MM.1S (cell line): ENCODE measurements at regions not wholly inside any gene's neighbourhood (a gene's known extent, or its start where the extent isn't known, plus 50 kb on each side); places are given as distances from the start of the nearest gene placed in this dataset.

Source experiments
- DNase-seq: peaks from one replicate; pipeline ENCODE4 v3.0.0-alpha.2; 2015
- H2AFZ ChIP-seq: fragments of 300-600 bp; sonication (generic); 2 replicates; pipeline ENCODE4 v1.6.0; 2016; ENCODE audit warnings: antibody characterized with exemption, low read length
- H3F3A ChIP-seq: fragments of 300-600 bp; sonication (generic); 2 replicates; pipeline ENCODE4 v1.6.1; 2016; ENCODE audit warnings: mild to moderate bottlenecking, antibody characterized with exemption, low read length, moderate library complexity, mixed read lengths; ENCODE audit not compliant: insufficient read depth
- H3K27ac ChIP-seq: fragments of 300-600 bp; sonication (generic); 2 replicates; pipeline ENCODE4 v1.5.1; 2016; ENCODE audit warnings: mild to moderate bottlenecking, low read length
- H3K27me3 ChIP-seq: fragments of 300-600 bp; sonication (generic); replicated peaks from 2 replicates; pipeline ENCODE4 v1.6.0; 2016; ENCODE audit warnings: low read length; ENCODE audit not compliant: insufficient read depth
- H3K36me3 ChIP-seq: fragments of 300-600 bp; sonication (generic); replicated peaks from 2 replicates; pipeline ENCODE4 v1.6.1; 2016; ENCODE audit warnings: mild to moderate bottlenecking, low read length, mixed read lengths; ENCODE audit not compliant: insufficient read depth
- H3K4me1 ChIP-seq: fragments of 300-600 bp; sonication (generic); 2 replicates; pipeline ENCODE4 v1.6.1; 2016; ENCODE audit warnings: low read length, mixed read lengths
- H3K4me2 ChIP-seq: fragments of 300-600 bp; sonication (generic); 2 replicates; pipeline ENCODE4 v1.6.0; 2016; ENCODE audit warnings: low read depth, low read length
- H3K4me3 ChIP-seq: fragments of 300-600 bp; sonication (generic); 2 replicates; pipeline ENCODE4 v1.5.1; 2016; ENCODE audit warnings: low read length, mixed read lengths
- H3K79me2 ChIP-seq: fragments of 300-600 bp; sonication (generic); 2 replicates; pipeline ENCODE4 v1.6.1; 2016; ENCODE audit warnings: mixed run types, low read length, mixed read lengths
- H3K9ac ChIP-seq: fragments of 300-600 bp; sonication (generic); 2 replicates; pipeline ENCODE4 v1.6.1; 2016; ENCODE audit warnings: low read length, mixed read lengths
- H3K9me2 ChIP-seq: fragments of 300-600 bp; sonication (generic); replicated peaks from 2 replicates; pipeline ENCODE4 v1.6.1; 2016; ENCODE audit warnings: mild to moderate bottlenecking, low read length, mixed read lengths; ENCODE audit not compliant: insufficient read depth
- H3K9me3 ChIP-seq: fragments of 300-600 bp; sonication (generic); replicated peaks from 2 replicates; pipeline ENCODE4 v1.6.1; 2016; ENCODE audit warnings: mild to moderate bottlenecking, low read length, mixed read lengths; ENCODE audit not compliant: insufficient read depth
- H4K20me1 ChIP-seq: fragments of 300-600 bp; sonication (generic); 2 replicates; pipeline ENCODE4 v1.6.1; 2016; ENCODE audit warnings: mild to moderate bottlenecking, low read length, moderate library complexity, mixed read lengths; ENCODE audit not compliant: insufficient read depth
- EZH2 ChIP-seq: fragments of 300-600 bp; sonication (generic); optimal IDR thresholded peaks from 2 replicates; pipeline ENCODE3; 2017; ENCODE audit warnings: low read depth, mild to moderate bottlenecking, antibody characterized with exemption, low read length, mixed read lengths
- EZH2phosphoT487 ChIP-seq: fragments of 300-600 bp; sonication (generic); IDR thresholded peaks from 2 replicates; pipeline ENCODE4 v1.6.1; 2018; ENCODE audit warnings: antibody characterized with exemption, low read length
- TF ChIP-seq, protein P1 (sequence below): fragments of 300-600 bp; sonication (generic); IDR thresholded peaks from 2 replicates; pipeline ENCODE4 v1.5.1; 2016; ENCODE audit warnings: antibody characterized with exemption, low read length, mixed read lengths

DNA sequence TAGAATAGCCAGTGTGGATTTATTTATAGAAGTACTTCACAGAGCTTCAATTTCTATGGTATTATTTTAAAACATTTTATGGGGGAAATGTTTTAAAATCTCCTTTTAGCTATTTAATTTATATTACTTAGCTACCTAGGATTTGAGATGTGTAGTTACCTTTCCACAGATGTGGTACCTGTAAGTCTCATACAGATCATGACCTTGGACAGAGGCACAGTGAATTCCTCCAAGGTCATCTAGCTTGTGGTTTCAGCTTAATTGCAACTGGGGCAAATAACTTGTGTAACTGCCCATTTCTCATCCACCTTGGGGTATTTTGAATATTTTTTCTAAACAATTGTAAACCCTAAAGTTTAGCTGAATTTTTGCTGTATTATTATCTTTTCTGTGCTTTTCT lies 89.2 kb downstream of the DMRTA1 start:
- no peaks in the 10 kb centered on the region for H3K9me2 ChIP-seq
- no peak overlapping the region for H3K9ac ChIP-seq
- H3K4me1 ChIP-seq: no peaks in the 10 kb centered on the region
- no peak for DNase-seq
- H3K27ac ChIP-seq: no peak overlapping the region
- H4K20me1 ChIP-seq: no peaks in the 10 kb centered on the region
- H3K4me3 ChIP-seq: no peak overlapping the region
- H3K9me3 ChIP-seq: no peaks in the 10 kb centered on the region
- no peak overlapping the region for H3K4me2 ChIP-seq
- TF ChIP-seq EZH2phosphoT487 (no peak), EZH2 (no peak)
- TF ChIP-seq, protein P1, sequence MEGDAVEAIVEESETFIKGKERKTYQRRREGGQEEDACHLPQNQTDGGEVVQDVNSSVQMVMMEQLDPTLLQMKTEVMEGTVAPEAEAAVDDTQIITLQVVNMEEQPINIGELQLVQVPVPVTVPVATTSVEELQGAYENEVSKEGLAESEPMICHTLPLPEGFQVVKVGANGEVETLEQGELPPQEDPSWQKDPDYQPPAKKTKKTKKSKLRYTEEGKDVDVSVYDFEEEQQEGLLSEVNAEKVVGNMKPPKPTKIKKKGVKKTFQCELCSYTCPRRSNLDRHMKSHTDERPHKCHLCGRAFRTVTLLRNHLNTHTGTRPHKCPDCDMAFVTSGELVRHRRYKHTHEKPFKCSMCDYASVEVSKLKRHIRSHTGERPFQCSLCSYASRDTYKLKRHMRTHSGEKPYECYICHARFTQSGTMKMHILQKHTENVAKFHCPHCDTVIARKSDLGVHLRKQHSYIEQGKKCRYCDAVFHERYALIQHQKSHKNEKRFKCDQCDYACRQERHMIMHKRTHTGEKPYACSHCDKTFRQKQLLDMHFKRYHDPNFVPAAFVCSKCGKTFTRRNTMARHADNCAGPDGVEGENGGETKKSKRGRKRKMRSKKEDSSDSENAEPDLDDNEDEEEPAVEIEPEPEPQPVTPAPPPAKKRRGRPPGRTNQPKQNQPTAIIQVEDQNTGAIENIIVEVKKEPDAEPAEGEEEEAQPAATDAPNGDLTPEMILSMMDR: no peak
- no peaks in the 10 kb centered on the region for H3K36me3 ChIP-seq
- H3K79me2 ChIP-seq: no peaks in the 10 kb centered on the region
- H3F3A ChIP-seq: no peaks in the 10 kb centered on the region
- H3K27me3 ChIP-seq: no peaks in the 10 kb centered on the region
- no peak overlapping the region for H2AFZ ChIP-seq

DNA sequence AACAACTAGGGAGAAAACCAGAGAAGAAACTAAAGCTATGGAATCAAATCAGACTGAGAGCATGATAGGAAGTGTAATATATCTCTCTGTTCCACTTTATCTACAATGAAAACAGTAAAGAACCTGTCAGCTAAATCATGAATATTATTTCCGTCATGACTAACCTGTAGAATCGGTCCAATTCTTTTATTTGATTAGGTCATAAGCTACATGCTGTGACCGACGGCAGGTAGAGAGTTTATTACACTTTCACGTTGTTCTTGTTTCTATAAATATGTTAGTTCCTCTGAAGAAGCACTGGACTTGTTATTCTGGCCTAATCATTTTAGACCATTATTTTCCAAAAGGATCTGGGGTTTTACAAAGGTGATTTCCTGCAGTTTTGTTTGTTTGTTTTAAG lies 91.1 kb downstream of the DMRTA1 start:
- Histone ChIP-seq H3K9me2 (no peaks in the 10 kb centered on the region), H3K9me3 (no peaks in the 10 kb centered on the region), H3K27ac (no peak overlapping the region), H2AFZ (no peak overlapping the region), H3K9ac (no peak overlapping the region), H4K20me1 (no peaks in the 10 kb centered on the region), H3K79me2 (no peaks in the 10 kb centered on the region), H3K36me3 (no peaks in the 10 kb centered on the region), H3K27me3 (no peaks in the 10 kb centered on the region), H3K4me2 (no peak overlapping the region), H3K4me3 (no peak overlapping the region), H3F3A (no peaks in the 10 kb centered on the region), H3K4me1 (no peaks in the 10 kb centered on the region)
- DNase-seq: no peak
- TF ChIP-seq, protein P1: no peak
- no peak for TF ChIP-seq EZH2
- no peak for TF ChIP-seq EZH2phosphoT487

DNA sequence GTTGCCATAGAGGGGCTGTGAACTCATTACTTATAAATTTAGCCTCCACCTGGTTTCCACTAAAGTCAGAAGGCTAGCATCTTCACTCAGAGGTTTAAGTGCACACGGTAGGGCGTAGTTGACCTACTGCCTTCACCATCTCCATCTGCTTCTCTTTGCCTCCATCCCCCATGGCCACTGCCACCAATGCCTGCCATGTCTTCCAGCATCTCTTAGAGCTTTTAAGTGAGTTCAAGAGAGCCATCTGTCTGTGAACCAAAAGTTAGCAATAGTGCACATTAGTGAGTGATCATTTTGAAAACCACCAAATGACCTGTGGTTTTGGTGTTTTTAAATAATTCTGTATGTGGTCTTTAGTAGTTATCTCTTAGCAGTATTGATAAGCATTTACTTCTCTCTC lies 102.0 kb downstream of the DMRTA1 start:
- no peak overlapping the region for H3K4me2 ChIP-seq
- no peaks in the 10 kb centered on the region for H3K9me3 ChIP-seq
- no peak overlapping the region for H3K4me3 ChIP-seq
- H4K20me1 ChIP-seq: no peaks in the 10 kb centered on the region
- H3F3A ChIP-seq: no peaks in the 10 kb centered on the region
- DNase-seq: no peak
- H3K79me2 ChIP-seq: no peaks in the 10 kb centered on the region
- no peaks in the 10 kb centered on the region for H3K4me1 ChIP-seq
- H2AFZ ChIP-seq: no peak overlapping the region
- no peak overlapping the region for H3K27ac ChIP-seq
- TF ChIP-seq EZH2phosphoT487: no peak
- no peak for TF ChIP-seq EZH2
- TF ChIP-seq, protein P1: no peak
- H3K27me3 ChIP-seq: no peaks in the 10 kb centered on the region
- no peaks in the 10 kb centered on the region for H3K36me3 ChIP-seq
- H3K9me2 ChIP-seq: no peaks in the 10 kb centered on the region
- H3K9ac ChIP-seq: no peak overlapping the region

DNA sequence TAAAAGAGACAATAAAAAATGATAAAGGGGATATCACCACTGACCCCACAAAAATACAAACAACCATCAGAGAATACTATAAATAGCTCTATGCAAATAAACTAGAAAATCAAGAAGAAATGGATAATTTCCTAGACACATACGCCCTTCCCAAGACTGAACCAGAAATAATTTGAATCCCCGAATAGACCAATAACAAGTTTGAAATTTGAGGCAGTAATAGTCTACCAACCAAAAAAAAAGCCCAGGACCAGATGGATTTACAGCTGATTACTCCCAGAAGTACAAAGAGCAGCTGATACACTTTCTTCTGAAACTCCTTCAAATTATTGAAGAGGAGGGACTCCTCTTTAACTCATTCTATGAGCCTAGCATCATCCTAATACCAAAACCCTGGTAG lies 128.1 kb downstream of the DMRTA1 start:
- H3F3A ChIP-seq: no peaks in the 10 kb centered on the region
- H3K9me2 ChIP-seq: no peaks in the 10 kb centered on the region
- no peaks in the 10 kb centered on the region for H4K20me1 ChIP-seq
- H3K9me3 ChIP-seq: no peaks in the 10 kb centered on the region
- no peak overlapping the region for H3K9ac ChIP-seq
- H2AFZ ChIP-seq: no peak overlapping the region
- H3K36me3 ChIP-seq: no peaks in the 10 kb centered on the region
- no peak for TF ChIP-seq EZH2phosphoT487
- DNase-seq: no peak
- H3K79me2 ChIP-seq: no peaks in the 10 kb centered on the region
- no peaks in the 10 kb centered on the region for H3K27me3 ChIP-seq
- H3K27ac ChIP-seq: no peak overlapping the region
- H3K4me3 ChIP-seq: no peak overlapping the region
- no peak overlapping the region for H3K4me2 ChIP-seq
- H3K4me1 ChIP-seq: no peaks in the 10 kb centered on the region
